HEK293 (cell line): ENCODE measurements at regions not wholly inside any gene's neighbourhood (a gene's known extent, or its start where the extent isn't known, plus 50 kb on each side); places are given as distances from the start of the nearest gene placed in this dataset.

Source experiments
- CTCF ChIA-PET: fragments of 350-600 bp; formaldehyde crosslinking; extraction: SDS; loops from one replicate; lab custom pipeline; 2021; ENCODE audit warnings: antibody characterized with exemption; lab: Yijun Ruan, JAX
- POLR2A ChIA-PET: fragments of 300-600 bp; formaldehyde crosslinking; extraction: SDS; loops from one replicate; lab custom pipeline; 2020; ENCODE audit warnings: antibody characterized with exemption, inconsistent platforms; lab: Yijun Ruan, JAX
- H3K27ac ChIP-seq: fragments of 200-500 bp; sonication (Bioruptor generic); 2 replicates; pipeline ENCODE4 v1.5.1; 2014; ENCODE audit warnings: low read depth, low read length, control low read depth, inconsistent platforms; ENCODE audit errors: extremely low read depth
- H3K36me3 ChIP-seq, 2 experiments: fragments of 200-500 bp in 1 of 2; sonication (Bioruptor generic) in 1 of 2; 1 replicate in 1 of 2; 2 replicates in 1 of 2; pipeline ENCODE4 v1.5.1; 2014 to 2017; ENCODE audit warnings: inconsistent platforms in 2 of 2, low read length in 2 of 2; ENCODE audit not compliant: control insufficient read depth in 2 of 2, insufficient read depth in 1 of 2
- H3K4me1 ChIP-seq: fragments of 200-500 bp; sonication (Bioruptor generic); 2 replicates; pipeline ENCODE4 v1.5.1; 2014; ENCODE audit warnings: mild to moderate bottlenecking, low read length, inconsistent platforms; ENCODE audit not compliant: control insufficient read depth, insufficient read depth
- H3K4me3 ChIP-seq: 2 replicates; pipeline ENCODE4 v1.5.1; 2011; ENCODE audit warnings: low read depth, mild to moderate bottlenecking, control low read depth, low read length, moderate library complexity
- H3K9me3 ChIP-seq: fragments of 200-500 bp; sonication (Bioruptor generic); 2 replicates; pipeline ENCODE4 v1.5.1; 2014; ENCODE audit warnings: low read depth, low read length, inconsistent platforms; ENCODE audit not compliant: control insufficient read depth, insufficient read depth
- GFI1B ChIP-seq: fragments of 450-650 bp; formaldehyde crosslinking; IDR thresholded peaks from 2 replicates; pipeline ENCODE4 v1.5.1; 2016; ENCODE audit warnings: missing biosample characterization, missing genetic modification characterization
- KLF7 ChIP-seq: fragments of 450-650 bp; formaldehyde crosslinking; IDR thresholded peaks from 2 replicates; pipeline ENCODE4 v1.5.1; 2016; ENCODE audit warnings: missing biosample characterization, missing genetic modification characterization, borderline replicate concordance
- RBAK ChIP-seq: fragments of 450-650 bp; formaldehyde crosslinking; IDR thresholded peaks from 2 replicates; pipeline ENCODE4 v1.5.1; 2016; ENCODE audit warnings: missing biosample characterization, missing genetic modification characterization
- TRIM28 ChIP-seq: IDR thresholded peaks from 2 replicates; pipeline ENCODE4 v1.6.1; 2011; ENCODE audit warnings: low read length, control low read depth, borderline replicate concordance
- WT1 ChIP-seq: fragments of 450-650 bp; formaldehyde crosslinking; IDR thresholded peaks from 2 replicates; pipeline ENCODE4 v1.5.1; 2016; ENCODE audit warnings: missing biosample characterization, missing genetic modification characterization
- ZBTB1 ChIP-seq: fragments of 450-650 bp; formaldehyde crosslinking; IDR thresholded peaks from 2 replicates; pipeline ENCODE4 v1.5.1; 2016; ENCODE audit warnings: missing biosample characterization, missing genetic modification characterization
- ZBTB44 ChIP-seq: fragments of 450-650 bp; IDR thresholded peaks from 2 replicates; pipeline ENCODE4 v1.5.1; 2018; ENCODE audit warnings: missing biosample characterization, mild to moderate bottlenecking, missing genetic modification characterization
- ZFP41 ChIP-seq: fragments of 450-650 bp; formaldehyde crosslinking; IDR thresholded peaks from 2 replicates; pipeline ENCODE4 v1.5.1; 2016; ENCODE audit warnings: missing biosample characterization, missing genetic modification characterization, borderline replicate concordance
- ZNF19 ChIP-seq: fragments of 450-650 bp; formaldehyde crosslinking; IDR thresholded peaks from 2 replicates; pipeline ENCODE4; 2016; ENCODE audit warnings: missing biosample characterization, missing genetic modification characterization, low read depth
- ZNF274 ChIP-seq, 2 experiments: fragments of 200-500 bp in 1 of 2; fragments of 450-650 bp in 1 of 2; sonication (Bioruptor generic) in 1 of 2; formaldehyde crosslinking in 1 of 2; IDR thresholded peaks; 2 replicates each; pipeline versions ENCODE4 v1.5.1 to v1.6.1; 2014 to 2016; ENCODE audit warnings: borderline replicate concordance in 1 of 2, inconsistent platforms in 1 of 2, low read length in 1 of 2, missing biosample characterization in 1 of 2, missing genetic modification characterization in 1 of 2
- ZNF548 ChIP-seq: fragments of 450-650 bp; formaldehyde crosslinking; IDR thresholded peaks from 2 replicates; pipeline ENCODE4 v1.5.1; 2016; ENCODE audit warnings: missing biosample characterization, missing genetic modification characterization
- ZNF571 ChIP-seq: fragments of 450-650 bp; formaldehyde crosslinking; IDR thresholded peaks from 2 replicates; pipeline ENCODE4 v1.5.0; 2017; ENCODE audit warnings: missing biosample characterization, missing genetic modification characterization
- ZNF600 ChIP-seq: fragments of 450-650 bp; formaldehyde crosslinking; IDR thresholded peaks from 2 replicates; pipeline ENCODE4 v1.5.1; 2016; ENCODE audit warnings: missing biosample characterization, missing genetic modification characterization
- ZNF610 ChIP-seq: fragments of 450-650 bp; formaldehyde crosslinking; IDR thresholded peaks from 2 replicates; pipeline ENCODE4 v1.5.1; 2016; ENCODE audit warnings: missing biosample characterization, missing genetic modification characterization, borderline replicate concordance
- ZNF654 ChIP-seq: fragments of 450-650 bp; formaldehyde crosslinking; IDR thresholded peaks from 2 replicates; pipeline ENCODE4 v1.5.1; 2016; ENCODE audit warnings: low read depth, missing biosample characterization, missing genetic modification characterization
- ZNF837 ChIP-seq: fragments of 450-650 bp; formaldehyde crosslinking; IDR thresholded peaks from 2 replicates; pipeline ENCODE4 v1.5.1; 2016; ENCODE audit warnings: missing biosample characterization, missing genetic modification characterization
- ZNF843 ChIP-seq: fragments of 450-650 bp; formaldehyde crosslinking; IDR thresholded peaks from 2 replicates; pipeline ENCODE4 v1.5.1; 2016; ENCODE audit warnings: missing biosample characterization, missing genetic modification characterization
- ZSCAN4 ChIP-seq: fragments of 450-650 bp; formaldehyde crosslinking; IDR thresholded peaks from 2 replicates; pipeline ENCODE4 v1.5.1; 2017; ENCODE audit warnings: missing biosample characterization, missing genetic modification characterization
- TF ChIP-seq, protein P1 (sequence below): fragments of 450-650 bp; formaldehyde crosslinking; IDR thresholded peaks from 2 replicates; pipeline ENCODE4 v1.5.1; 2016; ENCODE audit warnings: missing biosample characterization, missing genetic modification characterization
- TF ChIP-seq, protein P2 (sequence below): fragments of 450-650 bp; formaldehyde crosslinking; IDR thresholded peaks from 2 replicates; pipeline ENCODE4 v1.5.1; 2016; ENCODE audit warnings: missing biosample characterization, missing genetic modification characterization
- TF ChIP-seq, protein P3 (sequence below): fragments of 450-650 bp; formaldehyde crosslinking; IDR thresholded peaks from 2 replicates; pipeline ENCODE4 v1.5.1; 2016; ENCODE audit warnings: missing biosample characterization, missing genetic modification characterization
- TF ChIP-seq, protein P4 (sequence below): IDR thresholded peaks from 2 replicates; pipeline ENCODE4 v1.6.1; 2011; ENCODE audit warnings: mild to moderate bottlenecking, low read depth, low read length, borderline replicate concordance
- TF ChIP-seq, protein P5 (sequence below): fragments of 450-650 bp; formaldehyde crosslinking; IDR thresholded peaks from 2 replicates; pipeline ENCODE4 v1.5.1; 2016; ENCODE audit warnings: missing biosample characterization, missing genetic modification characterization

- TF ChIP-seq, protein P1, sequence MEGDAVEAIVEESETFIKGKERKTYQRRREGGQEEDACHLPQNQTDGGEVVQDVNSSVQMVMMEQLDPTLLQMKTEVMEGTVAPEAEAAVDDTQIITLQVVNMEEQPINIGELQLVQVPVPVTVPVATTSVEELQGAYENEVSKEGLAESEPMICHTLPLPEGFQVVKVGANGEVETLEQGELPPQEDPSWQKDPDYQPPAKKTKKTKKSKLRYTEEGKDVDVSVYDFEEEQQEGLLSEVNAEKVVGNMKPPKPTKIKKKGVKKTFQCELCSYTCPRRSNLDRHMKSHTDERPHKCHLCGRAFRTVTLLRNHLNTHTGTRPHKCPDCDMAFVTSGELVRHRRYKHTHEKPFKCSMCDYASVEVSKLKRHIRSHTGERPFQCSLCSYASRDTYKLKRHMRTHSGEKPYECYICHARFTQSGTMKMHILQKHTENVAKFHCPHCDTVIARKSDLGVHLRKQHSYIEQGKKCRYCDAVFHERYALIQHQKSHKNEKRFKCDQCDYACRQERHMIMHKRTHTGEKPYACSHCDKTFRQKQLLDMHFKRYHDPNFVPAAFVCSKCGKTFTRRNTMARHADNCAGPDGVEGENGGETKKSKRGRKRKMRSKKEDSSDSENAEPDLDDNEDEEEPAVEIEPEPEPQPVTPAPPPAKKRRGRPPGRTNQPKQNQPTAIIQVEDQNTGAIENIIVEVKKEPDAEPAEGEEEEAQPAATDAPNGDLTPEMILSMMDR, result no peak
- TF ChIP-seq, protein P2, sequence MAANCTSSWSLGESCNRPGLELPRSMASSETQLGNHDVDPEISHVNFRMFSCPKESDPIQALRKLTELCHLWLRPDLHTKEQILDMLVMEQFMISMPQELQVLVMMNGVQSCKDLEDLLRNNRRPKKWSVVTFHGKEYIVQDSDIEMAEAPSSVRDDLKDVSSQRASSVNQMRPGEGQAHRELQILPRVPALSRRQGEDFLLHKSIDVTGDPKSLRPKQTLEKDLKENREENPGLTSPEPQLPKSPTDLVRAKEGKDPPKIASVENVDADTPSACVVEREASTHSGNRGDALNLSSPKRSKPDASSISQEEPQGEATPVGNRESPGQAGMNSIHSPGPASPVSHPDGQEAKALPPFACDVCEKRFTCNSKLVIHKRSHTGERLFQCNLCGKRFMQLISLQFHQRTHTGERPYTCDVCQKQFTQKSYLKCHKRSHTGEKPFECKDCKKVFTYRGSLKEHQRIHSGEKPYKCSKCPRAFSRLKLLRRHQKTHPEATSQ, result no peak
- no peak for TF ChIP-seq ZNF548 (tag by site-specific recombination)
These were observed 175.9 kb downstream of the SNX10 start (continued) for GRCh38 chr7:26467541-26467940.

GRCh38 chr7:26468625-26469024, 177.0 kb downstream of the SNX10 start:
- Histone ChIP-seq H3K4me3 (no peak overlapping the region), H3K4me1 (no peaks in the 10 kb centered on the region), H3K27ac (no peak overlapping the region), H3K36me3 (no peaks in the 10 kb centered on the region), H3K9me3 (no peaks in the 10 kb centered on the region)
- TF ChIP-seq, protein P3, sequence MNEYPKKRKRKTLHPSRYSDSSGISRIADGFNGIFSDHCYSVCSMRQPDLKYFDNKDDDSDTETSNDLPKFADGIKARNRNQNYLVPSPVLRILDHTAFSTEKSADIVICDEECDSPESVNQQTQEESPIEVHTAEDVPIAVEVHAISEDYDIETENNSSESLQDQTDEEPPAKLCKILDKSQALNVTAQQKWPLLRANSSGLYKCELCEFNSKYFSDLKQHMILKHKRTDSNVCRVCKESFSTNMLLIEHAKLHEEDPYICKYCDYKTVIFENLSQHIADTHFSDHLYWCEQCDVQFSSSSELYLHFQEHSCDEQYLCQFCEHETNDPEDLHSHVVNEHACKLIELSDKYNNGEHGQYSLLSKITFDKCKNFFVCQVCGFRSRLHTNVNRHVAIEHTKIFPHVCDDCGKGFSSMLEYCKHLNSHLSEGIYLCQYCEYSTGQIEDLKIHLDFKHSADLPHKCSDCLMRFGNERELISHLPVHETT (tag by site-specific recombination), result no peak
- TF ChIP-seq, protein P4, sequence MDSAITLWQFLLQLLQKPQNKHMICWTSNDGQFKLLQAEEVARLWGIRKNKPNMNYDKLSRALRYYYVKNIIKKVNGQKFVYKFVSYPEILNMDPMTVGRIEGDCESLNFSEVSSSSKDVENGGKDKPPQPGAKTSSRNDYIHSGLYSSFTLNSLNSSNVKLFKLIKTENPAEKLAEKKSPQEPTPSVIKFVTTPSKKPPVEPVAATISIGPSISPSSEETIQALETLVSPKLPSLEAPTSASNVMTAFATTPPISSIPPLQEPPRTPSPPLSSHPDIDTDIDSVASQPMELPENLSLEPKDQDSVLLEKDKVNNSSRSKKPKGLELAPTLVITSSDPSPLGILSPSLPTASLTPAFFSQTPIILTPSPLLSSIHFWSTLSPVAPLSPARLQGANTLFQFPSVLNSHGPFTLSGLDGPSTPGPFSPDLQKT, result no peak
- TF ChIP-seq ZNF654 (tag by site-specific recombination) (no peak), ZNF600 (tag by site-specific recombination) (no peak), WT1 (tag by site-specific recombination) (no peak)
- ChIA-PET CTCF (no interaction called here), POLR2A (no interaction called here)

GRCh38 chr7:26469188-26469587, 177.5 kb downstream of the SNX10 start:
- CTCF ChIA-PET, result interaction anchor here (1.1 kb wide), 1 partner anchor 16 kb away, joined by 3 read pairs; no protein-coding TSS in a partner anchor
- Histone ChIP-seq H3K27ac (no peak overlapping the region), H3K4me1 (no peaks in the 10 kb centered on the region), H3K36me3 (no peaks in the 10 kb centered on the region), H3K9me3 (no peaks in the 10 kb centered on the region), H3K4me3 (no peak overlapping the region)
- POLR2A ChIA-PET, result interaction anchor here (0.7 kb wide), 1 partner anchor 73 kb away, joined by 16 read pairs; no protein-coding TSS in a partner anchor
- no peak for TF ChIP-seq ZBTB44
- no peak for TF ChIP-seq ZNF274 (IDR thresholded peaks at IDR 0.05; ENCODE audit: low read length)
- TF ChIP-seq ZNF274 (tag by site-specific recombination; IDR thresholded peaks at IDR 0.05; ENCODE audit: borderline replicate concordance), result no peak
- TF ChIP-seq ZNF571 (tag by site-specific recombination), result no peak
- no peak for TF ChIP-seq ZNF610 (tag by site-specific recombination)
- TF ChIP-seq ZNF843 (tag by site-specific recombination), result no peak
- TF ChIP-seq GFI1B (tag by site-specific recombination), result no peak
- TF ChIP-seq RBAK, result no peak
- TF ChIP-seq ZSCAN4 (tag by site-specific recombination), result no peak
- TF ChIP-seq ZBTB1 (tag by site-specific recombination), result no peak
- TF ChIP-seq KLF7 (tag by site-specific recombination), result no peak
- TF ChIP-seq ZNF19 (tag by site-specific recombination), result no peak
- no peak for TF ChIP-seq ZNF837 (tag by site-specific recombination)
- TF ChIP-seq, protein P5, sequence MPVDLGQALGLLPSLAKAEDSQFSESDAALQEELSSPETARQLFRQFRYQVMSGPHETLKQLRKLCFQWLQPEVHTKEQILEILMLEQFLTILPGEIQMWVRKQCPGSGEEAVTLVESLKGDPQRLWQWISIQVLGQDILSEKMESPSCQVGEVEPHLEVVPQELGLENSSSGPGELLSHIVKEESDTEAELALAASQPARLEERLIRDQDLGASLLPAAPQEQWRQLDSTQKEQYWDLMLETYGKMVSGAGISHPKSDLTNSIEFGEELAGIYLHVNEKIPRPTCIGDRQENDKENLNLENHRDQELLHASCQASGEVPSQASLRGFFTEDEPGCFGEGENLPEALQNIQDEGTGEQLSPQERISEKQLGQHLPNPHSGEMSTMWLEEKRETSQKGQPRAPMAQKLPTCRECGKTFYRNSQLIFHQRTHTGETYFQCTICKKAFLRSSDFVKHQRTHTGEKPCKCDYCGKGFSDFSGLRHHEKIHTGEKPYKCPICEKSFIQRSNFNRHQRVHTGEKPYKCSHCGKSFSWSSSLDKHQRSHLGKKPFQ (tag by site-specific recombination), result no peak
- no peak for TF ChIP-seq TRIM28
- TF ChIP-seq ZFP41 (tag by site-specific recombination), result no peak
